Neural cell (in vitro differentiated cells): ENCODE measurements at regions not wholly inside any gene's neighbourhood (a gene's known extent, or its start where the extent isn't known, plus 50 kb on each side); places are given as distances from the start of the nearest gene placed in this dataset.

Experiments
- EP300 ChIP-seq: fragments of 450-650 bp; conservative IDR thresholded peaks from 2 replicates; pipeline ENCODE4 v1.6.1; 2014; ENCODE audit warnings: antibody characterized with exemption, mild to moderate bottlenecking, moderate library complexity; ENCODE audit not compliant: poor library complexity, severe bottlenecking
- POLR2AphosphoS5 ChIP-seq: IDR thresholded peaks from 2 replicates; pipeline ENCODE4 v1.6.1; 2012
- RAD21 ChIP-seq: fragments of 450-650 bp; conservative IDR thresholded peaks from 2 replicates; pipeline ENCODE4 v1.6.1; 2014; ENCODE audit warnings: antibody characterized with exemption, mild to moderate bottlenecking, moderate library complexity
- TAF1 ChIP-seq: IDR thresholded peaks from 2 replicates; pipeline ENCODE4 v1.6.1; 2012; ENCODE audit warnings: low read depth
- TF ChIP-seq, protein P1 (sequence below): fragments of 450-650 bp; IDR thresholded peaks from 2 replicates; pipeline ENCODE4 v1.5.1; 2014; ENCODE audit warnings: antibody characterized with exemption, mild to moderate bottlenecking, moderate library complexity; ENCODE audit not compliant: poor library complexity, severe bottlenecking
- TF ChIP-seq, protein P2 (sequence below): IDR thresholded peaks from 2 replicates; pipeline ENCODE4 v1.6.1; 2012; ENCODE audit warnings: borderline replicate concordance

- TF ChIP-seq, protein P1, sequence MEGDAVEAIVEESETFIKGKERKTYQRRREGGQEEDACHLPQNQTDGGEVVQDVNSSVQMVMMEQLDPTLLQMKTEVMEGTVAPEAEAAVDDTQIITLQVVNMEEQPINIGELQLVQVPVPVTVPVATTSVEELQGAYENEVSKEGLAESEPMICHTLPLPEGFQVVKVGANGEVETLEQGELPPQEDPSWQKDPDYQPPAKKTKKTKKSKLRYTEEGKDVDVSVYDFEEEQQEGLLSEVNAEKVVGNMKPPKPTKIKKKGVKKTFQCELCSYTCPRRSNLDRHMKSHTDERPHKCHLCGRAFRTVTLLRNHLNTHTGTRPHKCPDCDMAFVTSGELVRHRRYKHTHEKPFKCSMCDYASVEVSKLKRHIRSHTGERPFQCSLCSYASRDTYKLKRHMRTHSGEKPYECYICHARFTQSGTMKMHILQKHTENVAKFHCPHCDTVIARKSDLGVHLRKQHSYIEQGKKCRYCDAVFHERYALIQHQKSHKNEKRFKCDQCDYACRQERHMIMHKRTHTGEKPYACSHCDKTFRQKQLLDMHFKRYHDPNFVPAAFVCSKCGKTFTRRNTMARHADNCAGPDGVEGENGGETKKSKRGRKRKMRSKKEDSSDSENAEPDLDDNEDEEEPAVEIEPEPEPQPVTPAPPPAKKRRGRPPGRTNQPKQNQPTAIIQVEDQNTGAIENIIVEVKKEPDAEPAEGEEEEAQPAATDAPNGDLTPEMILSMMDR, result no peak
- TF ChIP-seq EP300 (no peak), POLR2AphosphoS5 (no peak), TAF1 (no peak), RAD21 (no peak)
- TF ChIP-seq, protein P2, sequence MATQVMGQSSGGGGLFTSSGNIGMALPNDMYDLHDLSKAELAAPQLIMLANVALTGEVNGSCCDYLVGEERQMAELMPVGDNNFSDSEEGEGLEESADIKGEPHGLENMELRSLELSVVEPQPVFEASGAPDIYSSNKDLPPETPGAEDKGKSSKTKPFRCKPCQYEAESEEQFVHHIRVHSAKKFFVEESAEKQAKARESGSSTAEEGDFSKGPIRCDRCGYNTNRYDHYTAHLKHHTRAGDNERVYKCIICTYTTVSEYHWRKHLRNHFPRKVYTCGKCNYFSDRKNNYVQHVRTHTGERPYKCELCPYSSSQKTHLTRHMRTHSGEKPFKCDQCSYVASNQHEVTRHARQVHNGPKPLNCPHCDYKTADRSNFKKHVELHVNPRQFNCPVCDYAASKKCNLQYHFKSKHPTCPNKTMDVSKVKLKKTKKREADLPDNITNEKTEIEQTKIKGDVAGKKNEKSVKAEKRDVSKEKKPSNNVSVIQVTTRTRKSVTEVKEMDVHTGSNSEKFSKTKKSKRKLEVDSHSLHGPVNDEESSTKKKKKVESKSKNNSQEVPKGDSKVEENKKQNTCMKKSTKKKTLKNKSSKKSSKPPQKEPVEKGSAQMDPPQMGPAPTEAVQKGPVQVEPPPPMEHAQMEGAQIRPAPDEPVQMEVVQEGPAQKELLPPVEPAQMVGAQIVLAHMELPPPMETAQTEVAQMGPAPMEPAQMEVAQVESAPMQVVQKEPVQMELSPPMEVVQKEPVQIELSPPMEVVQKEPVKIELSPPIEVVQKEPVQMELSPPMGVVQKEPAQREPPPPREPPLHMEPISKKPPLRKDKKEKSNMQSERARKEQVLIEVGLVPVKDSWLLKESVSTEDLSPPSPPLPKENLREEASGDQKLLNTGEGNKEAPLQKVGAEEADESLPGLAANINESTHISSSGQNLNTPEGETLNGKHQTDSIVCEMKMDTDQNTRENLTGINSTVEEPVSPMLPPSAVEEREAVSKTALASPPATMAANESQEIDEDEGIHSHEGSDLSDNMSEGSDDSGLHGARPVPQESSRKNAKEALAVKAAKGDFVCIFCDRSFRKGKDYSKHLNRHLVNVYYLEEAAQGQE, result no peak
These were observed 146.9 kb upstream of the FGF13 start for GRCh38 chrX:138858438-138858837.
